BLaER1 treated with 17β-estradiol and CSF1 and Interleukin-3, amounts not matched to agents 10 nM and 100 nM (cell line): ENCODE measurements at regions not wholly inside any gene's neighbourhood (a gene's known extent, or its start where the extent isn't known, plus 50 kb on each side); places are given as distances from the start of the nearest gene placed in this dataset.
A peak's percentile ranks its signal among the peaks of the same experiment; 100 is the strongest.

Experiments used
- H3K27ac ChIP-seq, 11 experiments: shearing (Covaris generic); formaldehyde crosslinking; 2 replicates each; pipeline ENCODE4 v1.8.1; 2022
- H3K27me3 ChIP-seq, 11 experiments: shearing (Covaris generic); formaldehyde crosslinking; 2 replicates each; pipeline ENCODE4 v1.8.1; 2022
- H3K36me3 ChIP-seq, 11 experiments: shearing (Covaris generic); formaldehyde crosslinking; 2 replicates each; pipeline ENCODE4 v1.8.1; 2022
- H3K4me1 ChIP-seq, 10 experiments: shearing (Covaris generic); formaldehyde crosslinking; 2 replicates each; pipeline ENCODE4 v1.8.1; 2022
- H3K4me2 ChIP-seq, 11 experiments: shearing (Covaris generic); formaldehyde crosslinking; 2 replicates each; pipeline ENCODE4 v1.8.1; 2022
- H3K4me3 ChIP-seq, 10 experiments: shearing (Covaris generic); formaldehyde crosslinking; 2 replicates each; pipeline ENCODE4 v1.8.1; 2022
- H3K9ac ChIP-seq, 11 experiments: shearing (Covaris generic); formaldehyde crosslinking; 2 replicates each; pipeline ENCODE4 v1.8.1; 2022
- H3K9me3 ChIP-seq, 11 experiments: shearing (Covaris generic); formaldehyde crosslinking; replicated peaks in 1 of 11; 2 replicates each; pipeline ENCODE4 v1.8.1; 2022
- H4K20me1 ChIP-seq, 11 experiments: shearing (Covaris generic); formaldehyde crosslinking; 2 replicates each; pipeline ENCODE4 v1.8.1; 2022
- Cebpa-rat ChIP-seq, 11 experiments: shearing (Covaris generic); IDR thresholded peaks; 2 replicates each; pipeline ENCODE4 v1.8.1; 2022

DNA sequence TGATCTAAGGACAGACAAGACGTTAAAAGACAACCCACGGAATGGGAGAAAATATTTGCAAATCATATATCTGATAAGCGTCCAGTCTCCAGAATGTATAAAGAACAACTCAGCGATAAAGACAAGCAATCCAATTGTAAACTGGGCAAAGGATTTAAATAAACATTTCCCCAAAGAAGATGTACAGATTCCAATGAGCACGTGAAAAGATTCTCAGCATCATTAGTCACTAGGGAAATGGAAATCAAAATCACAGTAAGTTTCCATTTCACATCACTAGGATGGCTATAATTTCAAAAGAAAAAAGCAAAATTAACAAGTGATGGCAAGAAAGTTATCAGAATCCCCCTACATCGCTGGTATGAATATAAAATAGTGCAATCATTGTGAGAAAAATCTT is 316.1 kb downstream of the SFMBT2 start:
- H3K4me2 ChIP-seq = no peak overlapping the region
- H3K4me3 ChIP-seq = no peak overlapping the region
- no peak for TF ChIP-seq Cebpa-rat (IDR thresholded peaks at IDR 0.05)
- no peaks in the 10 kb centered on the region for H4K20me1 ChIP-seq
- H3K9ac ChIP-seq = no peak overlapping the region
- H3K27ac ChIP-seq = no peak overlapping the region
- peaks cover 0 to 23% (median 8%) of the 10 kb centered on the region in 11 experiments; a peak in 15 of 22 replicates for H3K9me3 ChIP-seq
- no peaks in the 10 kb centered on the region for H3K27me3 ChIP-seq
- peaks cover 0 to 57% (median 46%) of the 10 kb centered on the region in 10 experiments; a peak in 16 of 20 replicates for H3K4me1 ChIP-seq
- peaks cover 0 to 3% (median 0%) of the 10 kb centered on the region in 11 experiments; a peak in 1 of 22 replicates for H3K36me3 ChIP-seq

DNA sequence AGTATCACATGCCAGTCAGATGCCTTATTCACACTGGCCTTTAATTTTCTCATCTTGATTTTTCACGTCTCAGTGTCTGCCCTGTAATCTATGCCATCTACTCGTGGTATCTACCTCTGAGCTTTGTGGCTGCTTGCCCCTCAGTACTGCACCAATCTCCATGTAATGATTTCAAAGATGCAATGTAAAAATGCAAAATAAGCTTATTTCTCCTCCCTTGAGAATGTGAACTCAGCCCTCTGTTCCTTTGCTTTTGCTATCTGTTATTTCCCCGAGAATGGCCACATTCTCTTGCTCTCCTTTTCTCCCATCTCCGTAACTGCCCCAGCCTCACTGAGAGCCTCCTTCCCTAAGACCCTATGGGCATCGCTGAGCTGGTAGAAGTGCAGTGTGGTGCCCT is 317.5 kb downstream of the SFMBT2 start:
- H3K4me1 ChIP-seq = peaks cover 0 to 71% (median 56%) of the 10 kb centered on the region in 10 experiments; a peak in 16 of 20 replicates
- H3K27ac ChIP-seq = peak overlapping the region in 8 of 11 experiments; percentile 38 to 88 (median 61); a peak in 10 of 22 replicates
- no peaks in the 10 kb centered on the region for H3K27me3 ChIP-seq
- H3K9ac ChIP-seq = no peak overlapping the region
- H3K36me3 ChIP-seq = peaks cover 0 to 4% (median 0%) of the 10 kb centered on the region in 11 experiments; a peak in 1 of 22 replicates
- peaks cover 6 to 34% (median 18%) of the 10 kb centered on the region in 11 experiments; a peak in 20 of 22 replicates for H3K9me3 ChIP-seq
- H4K20me1 ChIP-seq = no peaks in the 10 kb centered on the region
- peak overlapping the region in 8 of 11 experiments; percentile 35 to 65 (median 56); a peak in 16 of 22 replicates for H3K4me2 ChIP-seq
- TF ChIP-seq Cebpa-rat (IDR thresholded peaks at IDR 0.05) = no peak
- H3K4me3 ChIP-seq = no peak overlapping the region

DNA sequence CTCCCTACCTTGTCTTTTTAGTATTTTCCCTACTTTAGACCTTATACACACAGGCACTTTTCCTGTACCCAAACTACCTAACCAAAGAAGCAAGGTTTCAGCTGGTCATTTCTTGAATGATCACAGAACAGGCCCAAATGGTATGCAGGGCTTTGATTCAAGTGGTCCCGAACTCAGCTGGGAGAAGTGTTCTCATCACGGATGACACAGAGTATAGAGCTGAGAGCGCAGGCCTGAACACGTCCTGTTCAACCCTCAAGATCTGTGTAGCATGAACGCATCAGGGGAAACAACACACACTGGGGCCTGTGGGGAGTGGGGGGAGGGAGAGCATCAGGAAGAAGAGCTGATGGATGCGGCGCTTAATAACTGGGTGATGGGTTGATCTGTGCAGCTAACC is 318.2 kb downstream of the SFMBT2 start:
- Histone ChIP-seq H4K20me1 (no peaks in the 10 kb centered on the region), H3K4me2 (peak overlapping the region in 9 of 11 experiments; percentile 31 to 65 (median 53); a peak in 17 of 22 replicates), H3K9ac (peak overlapping the region in 7 of 11 experiments; percentile 26 to 62 (median 45); a peak in 10 of 22 replicates), H3K27me3 (no peaks in the 10 kb centered on the region), H3K4me1 (peaks cover 0 to 72% (median 54%) of the 10 kb centered on the region in 10 experiments; a peak in 16 of 20 replicates), H3K4me3 (no peak overlapping the region), H3K36me3 (peaks cover 0 to 9% (median 0%) of the 10 kb centered on the region in 11 experiments; a peak in 1 of 22 replicates), H3K9me3 (peaks cover 6 to 35% (median 26%) of the 10 kb centered on the region in 11 experiments; a peak in 20 of 22 replicates), H3K27ac (peak overlapping the region in 8 of 11 experiments; percentile 38 to 88 (median 64); a peak in 17 of 22 replicates)
- TF ChIP-seq Cebpa-rat (IDR thresholded peaks at IDR 0.05) = no peak

DNA sequence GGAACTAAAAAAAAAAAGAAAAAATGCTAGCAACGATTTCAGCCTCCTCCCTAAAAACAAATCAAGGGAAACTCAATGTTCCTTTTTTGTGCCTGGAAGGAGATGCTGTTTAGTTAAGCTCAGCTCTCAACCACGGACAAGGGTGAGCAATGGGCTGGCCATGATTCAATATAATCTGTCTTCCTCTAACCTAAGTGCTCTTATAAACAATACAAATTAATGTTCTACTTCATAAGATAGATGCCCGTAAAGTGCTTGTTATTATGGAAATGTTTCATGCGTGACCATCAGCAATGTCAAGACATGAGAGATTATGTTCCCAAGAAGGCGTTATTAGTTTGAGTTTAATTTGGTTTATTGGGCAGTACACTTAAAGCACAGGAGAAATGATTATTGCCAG is 320.3 kb downstream of the SFMBT2 start:
- H3K9ac ChIP-seq = no peak overlapping the region
- H3K36me3 ChIP-seq = peaks cover 0 to 13% (median 0%) of the 10 kb centered on the region in 11 experiments; a peak in 1 of 22 replicates
- peaks cover 0 to 71% (median 54%) of the 10 kb centered on the region in 10 experiments; a peak in 17 of 20 replicates for H3K4me1 ChIP-seq
- peaks cover 8 to 37% (median 26%) of the 10 kb centered on the region in 11 experiments; a peak in 19 of 22 replicates for H3K9me3 ChIP-seq
- no peak for TF ChIP-seq Cebpa-rat (IDR thresholded peaks at IDR 0.05)
- no peaks in the 10 kb centered on the region for H4K20me1 ChIP-seq
- H3K4me2 ChIP-seq = peak overlapping the region in 7 of 11 experiments; percentile 2 to 51 (median 29); a peak in 11 of 22 replicates
- no peak overlapping the region for H3K4me3 ChIP-seq
- H3K27ac ChIP-seq = peak overlapping the region in 8 of 11 experiments; percentile 47 to 94 (median 87); a peak in 15 of 22 replicates
- no peaks in the 10 kb centered on the region for H3K27me3 ChIP-seq

DNA sequence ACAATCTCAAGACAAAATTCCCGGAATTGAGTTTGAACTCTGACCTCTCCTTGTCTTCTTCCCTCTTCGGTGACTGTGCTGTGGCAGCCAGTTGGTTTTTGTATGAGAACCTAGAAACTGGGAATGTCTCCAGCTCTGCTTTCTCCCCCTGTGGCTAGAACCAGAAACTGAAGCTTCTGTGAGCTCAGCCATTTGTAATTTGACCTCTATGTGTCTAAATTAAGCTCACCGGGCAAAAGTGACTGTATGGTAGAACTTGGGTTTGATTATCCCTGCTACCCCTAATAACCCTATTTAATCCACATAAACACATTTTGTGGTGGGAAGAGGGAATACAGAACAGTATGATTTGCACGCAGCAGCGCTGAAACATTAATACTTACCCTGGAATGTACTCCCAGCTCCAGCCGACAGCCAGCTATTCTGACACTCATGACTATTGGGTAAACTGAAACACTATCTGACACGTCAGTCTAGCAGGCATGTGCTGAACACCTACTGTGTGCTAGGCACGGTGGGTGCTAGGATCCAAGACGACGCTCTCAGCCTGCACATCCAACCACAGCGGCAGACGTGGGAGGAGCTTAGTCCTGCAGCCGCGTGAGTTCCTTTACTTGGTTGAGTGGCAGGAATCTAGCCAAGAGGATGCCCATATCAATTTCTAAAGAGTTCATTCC is 324.8 kb downstream of the SFMBT2 start:
- TF ChIP-seq Cebpa-rat (IDR thresholded peaks at IDR 0.05) = no peak

DNA sequence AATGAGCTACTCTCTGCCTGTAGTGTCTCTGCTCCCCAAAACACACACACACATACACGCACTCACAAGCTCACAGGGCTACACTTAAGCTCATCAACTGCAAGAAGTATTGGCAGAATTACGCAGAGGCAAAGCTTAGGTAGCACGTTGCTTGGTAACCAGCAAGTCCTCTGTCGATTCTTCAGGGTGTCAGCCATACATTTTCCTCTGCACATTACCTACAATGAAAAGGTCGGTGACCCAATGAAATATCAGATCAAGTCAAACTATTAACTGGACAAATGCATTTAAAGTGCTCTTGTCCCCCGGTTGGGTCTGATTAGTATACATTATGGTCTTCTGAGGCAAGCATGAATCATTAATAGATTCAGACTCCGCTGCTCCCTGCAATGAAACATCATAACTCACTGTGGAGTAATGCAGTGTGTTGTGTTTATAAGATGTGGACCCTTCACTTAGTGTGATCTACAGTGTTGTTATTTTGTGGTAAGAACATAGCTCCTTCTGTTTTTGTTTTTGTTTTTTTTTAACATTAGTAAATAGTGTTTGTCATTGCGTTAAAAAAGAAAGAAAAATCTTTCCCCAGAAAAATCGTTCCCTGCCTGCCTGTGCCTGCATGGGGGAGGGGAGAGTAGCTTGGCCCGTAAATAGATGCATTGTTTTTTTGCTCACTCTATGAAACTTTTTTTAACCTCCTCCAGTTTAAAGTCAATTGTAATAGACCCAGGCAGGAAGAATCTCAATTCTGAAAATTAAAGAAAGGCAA is 325.5 kb downstream of the SFMBT2 start:
- Histone ChIP-seq H3K9ac (peak overlapping the region in 9 of 11 experiments; percentile 20 to 81 (median 75); a peak in 17 of 22 replicates), H3K4me1 (peaks cover 25 to 86% (median 69%) of the 10 kb centered on the region in 10 experiments; a peak in 19 of 20 replicates), H3K4me3 (no peak overlapping the region), H3K27me3 (no peaks in the 10 kb centered on the region), H3K27ac (peak overlapping the region in 10 of 11 experiments; percentile 20 to 94 (median 88); a peak in 19 of 22 replicates), H4K20me1 (no peaks in the 10 kb centered on the region), H3K36me3 (peaks cover 0 to 13% (median 0%) of the 10 kb centered on the region in 11 experiments; a peak in 1 of 22 replicates), H3K9me3 (peaks cover 8 to 36% (median 26%) of the 10 kb centered on the region in 11 experiments; a peak in 19 of 22 replicates), H3K4me2 (peak overlapping the region in 10 of 11 experiments; percentile 22 to 66 (median 52); a peak in 20 of 22 replicates)
- no peak for TF ChIP-seq Cebpa-rat (IDR thresholded peaks at IDR 0.05)

More for the DNA sequence above, 324.8 kb downstream of the SFMBT2 start:
- no peaks in the 10 kb centered on the region for H3K27me3 ChIP-seq
- peak overlapping the region in 10 of 11 experiments; percentile 1 to 66 (median 52); a peak in 17 of 22 replicates for H3K4me2 ChIP-seq
- no peak overlapping the region for H3K4me3 ChIP-seq
- H4K20me1 ChIP-seq = no peaks in the 10 kb centered on the region
- H3K9ac ChIP-seq = peak overlapping the region in 9 of 11 experiments; percentile 20 to 81 (median 75); a peak in 14 of 22 replicates
- peaks cover 8 to 36% (median 26%) of the 10 kb centered on the region in 11 experiments; a peak in 19 of 22 replicates for H3K9me3 ChIP-seq
- peaks cover 25 to 88% (median 73%) of the 10 kb centered on the region in 10 experiments; a peak in 19 of 20 replicates for H3K4me1 ChIP-seq
- peaks cover 0 to 13% (median 0%) of the 10 kb centered on the region in 11 experiments; a peak in 1 of 22 replicates for H3K36me3 ChIP-seq
- peak overlapping the region in 9 of 11 experiments; percentile 54 to 94 (median 89); a peak in 18 of 22 replicates for H3K27ac ChIP-seq

DNA sequence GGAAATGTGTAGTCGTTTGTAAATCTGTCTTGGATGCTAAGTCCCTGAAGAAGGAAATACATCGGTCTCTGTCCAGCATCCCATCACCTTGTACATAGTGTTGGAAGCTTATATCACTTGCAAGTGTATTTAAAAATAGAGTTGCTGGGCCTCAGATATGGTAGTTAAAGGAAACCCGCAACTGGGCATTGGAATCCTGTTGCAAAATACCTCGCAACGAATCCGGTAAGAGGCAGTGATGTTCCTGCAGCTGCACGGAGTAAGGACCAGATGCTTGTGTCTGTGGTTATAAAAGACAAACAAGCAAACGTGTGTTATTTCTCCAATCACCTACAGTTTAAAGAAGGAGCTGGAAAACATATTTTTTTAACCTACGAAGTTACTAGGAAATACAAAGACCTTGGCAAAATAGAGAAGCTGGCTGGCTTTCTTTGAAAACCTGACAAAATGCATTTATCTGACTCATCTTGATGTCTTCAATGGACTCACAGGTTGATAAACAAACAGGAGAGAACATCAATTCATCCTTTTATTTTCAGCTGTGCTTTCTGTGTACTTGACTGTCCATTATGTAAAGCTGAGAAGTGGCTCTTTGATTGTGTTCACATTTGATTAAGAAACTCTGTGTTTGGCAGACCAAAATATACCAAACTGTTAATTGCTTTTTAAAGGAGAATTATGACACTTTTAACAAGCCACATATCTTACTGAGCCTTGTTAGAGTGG is 326.4 kb downstream of the SFMBT2 start:
- peak in 9 of 11 experiments; percentile 55 to 93 (median 85); a peak in 17 of 22 replicates for TF ChIP-seq Cebpa-rat (IDR thresholded peaks at IDR 0.05)
- Histone ChIP-seq H3K36me3 (peaks cover 0 to 13% (median 0%) of the 10 kb centered on the region in 11 experiments; a peak in 1 of 22 replicates), H3K4me3 (no peak overlapping the region; a peak in 1 of 20 replicates), H3K9ac (peak overlapping the region in 9 of 11 experiments; percentile 20 to 81 (median 75); a peak in 17 of 22 replicates), H4K20me1 (no peaks in the 10 kb centered on the region), H3K4me1 (peaks cover 25 to 77% (median 61%) of the 10 kb centered on the region in 10 experiments; a peak in 19 of 20 replicates), H3K9me3 (peaks cover 8 to 35% (median 26%) of the 10 kb centered on the region in 11 experiments; a peak in 19 of 22 replicates), H3K27me3 (no peaks in the 10 kb centered on the region), H3K4me2 (peak overlapping the region in 10 of 11 experiments; percentile 22 to 66 (median 52); a peak in 20 of 22 replicates), H3K27ac (peak overlapping the region in 10 of 11 experiments; percentile 20 to 94 (median 88); a peak in 19 of 22 replicates)
